ENCODE measurements at regions not wholly inside any gene's neighbourhood (a gene's known extent, or its start where the extent isn't known, plus 50 kb on each side); places are given as distances from the start of the nearest gene placed in this dataset.

DNA sequence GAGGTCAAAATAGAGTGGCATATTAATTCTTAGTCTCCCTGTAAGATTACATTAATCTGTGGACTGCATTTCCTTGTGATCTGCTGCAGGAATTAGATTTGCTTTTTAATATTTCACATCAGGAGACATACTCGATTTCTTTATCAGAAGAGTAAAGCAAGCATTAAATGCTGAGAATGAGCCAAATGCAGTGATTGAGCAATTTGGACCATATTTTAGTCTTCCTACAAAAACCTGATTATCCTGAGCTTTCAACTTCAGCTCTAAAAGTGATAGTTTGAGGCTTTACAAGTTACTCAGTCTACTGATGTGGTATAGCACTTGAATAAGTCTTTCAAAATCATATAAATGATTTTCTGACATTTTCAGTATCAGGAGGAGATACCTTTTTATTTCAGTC, 774.3 kb upstream of the RAB6C start:
- no peak for TF ChIP-seq POLR2A (IDR thresholded peaks at IDR 0.05)
- no peak for ATAC-seq
- H3K27ac ChIP-seq, result no peak overlapping the region
- no peaks in the 10 kb centered on the region for H3K36me3 ChIP-seq
- no peaks in the 10 kb centered on the region for H3K4me1 ChIP-seq
- H3K27me3 ChIP-seq, result no peaks in the 10 kb centered on the region
- intact Hi-C loops (cut with DNase I), result no loop called here
- no peak for DNase-seq
- H3K9me3 ChIP-seq, result no peaks in the 10 kb centered on the region
- WGBS (ENCODE audit: insufficient coverage, low coverage, low lambda C conversion rate, missing lambda C conversion rate), result 42% methylated on average over 1 of the region's 1 CpG
- no peak overlapping the region for H3K4me3 ChIP-seq

DNA sequence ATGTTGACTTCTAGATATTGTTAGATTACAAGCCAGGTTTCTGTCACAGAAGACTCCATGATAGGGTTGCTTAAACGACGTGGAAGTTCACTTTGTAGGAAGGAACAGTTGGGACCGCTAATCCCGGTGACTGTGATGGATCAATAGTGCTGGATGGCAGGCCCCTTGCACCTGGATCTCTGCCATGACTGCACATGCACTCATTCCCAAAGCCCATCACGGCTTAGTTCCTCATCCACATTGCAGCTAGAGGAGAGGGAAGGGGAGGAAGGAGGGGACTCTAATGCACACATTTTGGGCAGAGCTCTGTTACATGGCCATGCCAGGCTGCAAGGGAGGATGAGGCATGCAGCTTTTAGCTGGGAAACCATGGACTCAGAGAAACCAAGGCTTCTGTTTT, 773.7 kb upstream of the RAB6C start:
- ATAC-seq, result no peak

GRCh38 chr2:129212299-129212958, 767.0 kb upstream of the RAB6C start:
- Histone ChIP-seq H3K27me3 (no peaks in the 10 kb centered on the region), H3K4me3 (no peak overlapping the region), H3K27ac (no peak overlapping the region), H3K4me1 (no peaks in the 10 kb centered on the region), H3K9me3 (no peaks in the 10 kb centered on the region), H3K36me3 (no peaks in the 10 kb centered on the region)
- DNase-seq (no peak), ATAC-seq (no peak)
- TF ChIP-seq POLR2A (IDR thresholded peaks at IDR 0.05), result no peak
- no peak for TF ChIP-seq CTCF (IDR thresholded peaks at IDR 0.05)
- 59% methylated on average over 5 of the region's 5 CpGs for WGBS (ENCODE audit: insufficient coverage, low coverage, low lambda C conversion rate, missing lambda C conversion rate)
- intact Hi-C loops (cut with DNase I), result no loop called here

More for the DNA sequence above, 773.7 kb upstream of the RAB6C start:
- Histone ChIP-seq H3K36me3 (no peaks in the 10 kb centered on the region), H3K27me3 (no peaks in the 10 kb centered on the region), H3K4me3 (no peak overlapping the region), H3K4me1 (no peaks in the 10 kb centered on the region), H3K27ac (no peak overlapping the region), H3K9me3 (no peaks in the 10 kb centered on the region)
- TF ChIP-seq POLR2A (IDR thresholded peaks at IDR 0.05) (no peak), CTCF (IDR thresholded peaks at IDR 0.05) (no peak)
- intact Hi-C loops (cut with DNase I), result no loop called here
- no peak for DNase-seq
- WGBS (ENCODE audit: insufficient coverage, low coverage, low lambda C conversion rate, missing lambda C conversion rate), result 43% methylated on average over 4 of the region's 5 CpGs

DNA sequence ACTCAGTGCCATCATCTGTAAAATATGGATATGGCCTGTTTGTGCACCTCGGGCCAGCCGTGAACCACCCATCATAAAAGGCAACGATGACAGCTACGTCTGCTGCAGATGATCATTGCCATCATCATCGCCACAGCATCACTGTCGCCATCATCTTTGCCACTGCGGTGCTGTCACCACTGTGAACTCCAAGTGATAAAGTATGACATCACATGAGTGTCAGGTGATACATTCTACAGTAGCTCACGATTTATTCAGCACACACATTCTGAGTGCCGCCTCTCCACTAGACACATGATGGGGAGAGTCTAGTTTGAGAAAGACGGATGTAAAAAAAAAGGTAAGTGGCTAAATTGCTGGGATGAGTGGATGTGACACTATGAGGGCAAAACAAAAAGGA, 755.4 kb upstream of the RAB6C start:
- intact Hi-C loops (cut with DNase I), result no loop called here
- 64% methylated on average over 8 of the region's 10 CpGs for WGBS (ENCODE audit: insufficient coverage, low coverage, low lambda C conversion rate, missing lambda C conversion rate)
- TF ChIP-seq CTCF (IDR thresholded peaks at IDR 0.05), result no peak
- no peak for TF ChIP-seq POLR2A (IDR thresholded peaks at IDR 0.05)
- Histone ChIP-seq H3K9me3 (no peaks in the 10 kb centered on the region), H3K27me3 (no peaks in the 10 kb centered on the region), H3K4me3 (no peak overlapping the region), H3K36me3 (no peaks in the 10 kb centered on the region), H3K27ac (no peak overlapping the region), H3K4me1 (no peaks in the 10 kb centered on the region)
- DNase-seq (no peak), ATAC-seq (no peak)

- H3K27me3 ChIP-seq, result no peaks in the 10 kb centered on the region
- TF ChIP-seq POLR2A (IDR thresholded peaks at IDR 0.05) (no peak), CTCF (IDR thresholded peaks at IDR 0.05) (no peak)
- H3K36me3 ChIP-seq, result no peaks in the 10 kb centered on the region
- no peak overlapping the region for H3K27ac ChIP-seq
- H3K4me1 ChIP-seq, result no peaks in the 10 kb centered on the region
- no peak for ATAC-seq
- no peaks in the 10 kb centered on the region for H3K9me3 ChIP-seq
- intact Hi-C loops (cut with DNase I), result no loop called here
- DNase-seq, result no peak
- 50% methylated on average over 2 of the region's 3 CpGs for WGBS (ENCODE audit: insufficient coverage, low coverage, low lambda C conversion rate, missing lambda C conversion rate)
- H3K4me3 ChIP-seq, result no peak overlapping the region
These were observed 755.0 kb upstream of the RAB6C start for GRCh38 chr2:129224486-129224885.

Data from right lobe of liver (tissue), 6 donors.